BLaER1 treated with 17β-estradiol and CSF1 and Interleukin-3, amounts not matched to agents 10 nM and 100 nM (cell line): ENCODE measurements at regions not wholly inside any gene's neighbourhood (a gene's known extent, or its start where the extent isn't known, plus 50 kb on each side); places are given as distances from the start of the nearest gene placed in this dataset.

ENCODE experiments used
- H3K27ac ChIP-seq, 11 experiments: shearing (Covaris generic); formaldehyde crosslinking; 2 replicates each; pipeline ENCODE4 v1.8.1; 2022
- H3K27me3 ChIP-seq, 11 experiments: shearing (Covaris generic); formaldehyde crosslinking; 2 replicates each; pipeline ENCODE4 v1.8.1; 2022
- H3K36me3 ChIP-seq, 11 experiments: shearing (Covaris generic); formaldehyde crosslinking; 2 replicates each; pipeline ENCODE4 v1.8.1; 2022
- H3K4me1 ChIP-seq, 10 experiments: shearing (Covaris generic); formaldehyde crosslinking; 2 replicates each; pipeline ENCODE4 v1.8.1; 2022
- H3K4me2 ChIP-seq, 11 experiments: shearing (Covaris generic); formaldehyde crosslinking; 2 replicates each; pipeline ENCODE4 v1.8.1; 2022
- H3K4me3 ChIP-seq, 10 experiments: shearing (Covaris generic); formaldehyde crosslinking; 2 replicates each; pipeline ENCODE4 v1.8.1; 2022
- H3K9ac ChIP-seq, 11 experiments: shearing (Covaris generic); formaldehyde crosslinking; 2 replicates each; pipeline ENCODE4 v1.8.1; 2022
- H3K9me3 ChIP-seq, 11 experiments: shearing (Covaris generic); formaldehyde crosslinking; replicated peaks in 1 of 11; 2 replicates each; pipeline ENCODE4 v1.8.1; 2022
- H4K20me1 ChIP-seq, 11 experiments: shearing (Covaris generic); formaldehyde crosslinking; 2 replicates each; pipeline ENCODE4 v1.8.1; 2022
- Cebpa-rat ChIP-seq, 11 experiments: shearing (Covaris generic); IDR thresholded peaks; 2 replicates each; pipeline ENCODE4 v1.8.1; 2022

- H3K4me3 ChIP-seq, result no peak overlapping the region; a peak in 1 of 20 replicates
- H3K4me1 ChIP-seq, result peaks cover 0 to 4% (median 0%) of the 10 kb centered on the region in 10 experiments; a peak in 2 of 20 replicates
- no peaks in the 10 kb centered on the region for H3K36me3 ChIP-seq
- peaks cover 0 to 9% (median 5%) of the 10 kb centered on the region in 11 experiments; a peak in 5 of 22 replicates for H3K9me3 ChIP-seq
- no peak overlapping the region for H3K9ac ChIP-seq
- no peaks in the 10 kb centered on the region for H3K27me3 ChIP-seq
- H3K27ac ChIP-seq, result no peak overlapping the region
- H3K4me2 ChIP-seq, result no peak overlapping the region
- no peaks in the 10 kb centered on the region for H4K20me1 ChIP-seq
- no peak for TF ChIP-seq Cebpa-rat (IDR thresholded peaks at IDR 0.05)
Observed at GRCh38 chr12:124120739-124121138, 147.7 kb downstream of the ZNF664 start.

GRCh38 chr12:124122722-124123121, 149.7 kb downstream of the ZNF664 start:
- Histone ChIP-seq H3K4me3 (no peak overlapping the region), H3K27ac (no peak overlapping the region), H3K9ac (no peak overlapping the region), H4K20me1 (no peaks in the 10 kb centered on the region), H3K9me3 (peaks cover 0 to 9% (median 5%) of the 10 kb centered on the region in 11 experiments; a peak in 5 of 22 replicates), H3K4me2 (no peak overlapping the region), H3K27me3 (no peaks in the 10 kb centered on the region), H3K36me3 (no peaks in the 10 kb centered on the region), H3K4me1 (peaks cover 0 to 4% (median 0%) of the 10 kb centered on the region in 10 experiments; a peak in 2 of 20 replicates)
- TF ChIP-seq Cebpa-rat (IDR thresholded peaks at IDR 0.05), result no peak

DNA sequence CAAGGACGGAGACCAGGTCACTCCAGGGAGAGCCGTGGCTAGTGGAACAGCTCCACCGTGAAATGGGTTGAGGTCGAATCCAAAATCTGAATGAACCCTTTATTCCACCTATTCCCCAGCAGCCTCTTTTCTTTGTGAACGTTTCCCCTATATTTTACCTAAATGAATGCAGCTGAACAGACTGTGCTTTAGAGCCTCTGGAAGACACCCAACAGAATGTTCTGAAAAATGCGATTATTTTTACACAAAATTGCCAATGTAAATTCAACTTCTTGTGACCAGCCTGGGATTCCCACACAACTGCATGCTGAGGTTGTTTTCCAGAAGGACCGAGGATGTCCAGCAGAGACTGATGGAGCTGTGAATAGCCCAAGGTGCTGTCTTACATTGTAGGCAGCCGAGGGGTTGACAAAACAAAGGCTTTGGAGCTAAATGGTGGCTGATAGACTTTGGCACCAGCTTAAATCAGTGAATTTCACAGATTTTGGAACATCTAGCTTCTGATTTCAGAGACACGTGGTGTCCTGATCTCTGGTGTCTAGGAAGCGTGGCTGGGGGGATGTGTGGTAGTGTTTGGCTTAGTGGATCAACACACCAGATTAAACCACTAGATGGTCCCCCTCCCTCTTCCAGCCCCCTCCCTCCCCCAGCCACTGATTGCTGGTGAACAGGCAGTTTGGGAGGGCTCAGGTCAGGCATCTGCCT, 150.4 kb downstream of the ZNF664 start:
- peaks cover 0 to 9% (median 5%) of the 10 kb centered on the region in 11 experiments; a peak in 5 of 22 replicates for H3K9me3 ChIP-seq
- no peaks in the 10 kb centered on the region for H3K36me3 ChIP-seq
- H3K4me2 ChIP-seq, result no peak overlapping the region
- no peak overlapping the region for H3K27ac ChIP-seq
- H3K4me3 ChIP-seq, result no peak overlapping the region
- no peaks in the 10 kb centered on the region for H3K27me3 ChIP-seq
- H4K20me1 ChIP-seq, result no peaks in the 10 kb centered on the region
- peaks cover 0 to 4% (median 0%) of the 10 kb centered on the region in 10 experiments; a peak in 2 of 20 replicates for H3K4me1 ChIP-seq
- no peak for TF ChIP-seq Cebpa-rat (IDR thresholded peaks at IDR 0.05)
- H3K9ac ChIP-seq, result no peak overlapping the region

GRCh38 chr12:124125203-124125871, 152.3 kb downstream of the ZNF664 start:
- no peak for TF ChIP-seq Cebpa-rat (IDR thresholded peaks at IDR 0.05)
- no peaks in the 10 kb centered on the region for H3K4me1 ChIP-seq
- H4K20me1 ChIP-seq, result no peaks in the 10 kb centered on the region
- no peak overlapping the region for H3K9ac ChIP-seq
- no peaks in the 10 kb centered on the region for H3K27me3 ChIP-seq
- no peaks in the 10 kb centered on the region for H3K9me3 ChIP-seq
- no peak overlapping the region for H3K4me3 ChIP-seq
- H3K4me2 ChIP-seq, result no peak overlapping the region
- no peak overlapping the region for H3K27ac ChIP-seq
- H3K36me3 ChIP-seq, result no peaks in the 10 kb centered on the region

GRCh38 chr12:124126950-124127655, 154.1 kb downstream of the ZNF664 start:
- Histone ChIP-seq H4K20me1 (no peaks in the 10 kb centered on the region), H3K27me3 (no peaks in the 10 kb centered on the region), H3K4me1 (no peaks in the 10 kb centered on the region), H3K4me3 (no peak overlapping the region), H3K9me3 (no peaks in the 10 kb centered on the region), H3K4me2 (no peak overlapping the region), H3K27ac (no peak overlapping the region), H3K36me3 (no peaks in the 10 kb centered on the region), H3K9ac (no peak overlapping the region)
- no peak for TF ChIP-seq Cebpa-rat (IDR thresholded peaks at IDR 0.05)

GRCh38 chr12:124129132-124129531, 156.1 kb downstream of the ZNF664 start:
- Histone ChIP-seq H4K20me1 (no peaks in the 10 kb centered on the region), H3K27me3 (no peaks in the 10 kb centered on the region), H3K4me2 (no peak overlapping the region), H3K9ac (no peak overlapping the region), H3K36me3 (no peaks in the 10 kb centered on the region), H3K4me3 (no peak overlapping the region), H3K27ac (no peak overlapping the region), H3K9me3 (peaks cover 0 to 5% (median 0%) of the 10 kb centered on the region in 11 experiments; a peak in 1 of 22 replicates), H3K4me1 (no peaks in the 10 kb centered on the region)
- no peak for TF ChIP-seq Cebpa-rat (IDR thresholded peaks at IDR 0.05)

DNA sequence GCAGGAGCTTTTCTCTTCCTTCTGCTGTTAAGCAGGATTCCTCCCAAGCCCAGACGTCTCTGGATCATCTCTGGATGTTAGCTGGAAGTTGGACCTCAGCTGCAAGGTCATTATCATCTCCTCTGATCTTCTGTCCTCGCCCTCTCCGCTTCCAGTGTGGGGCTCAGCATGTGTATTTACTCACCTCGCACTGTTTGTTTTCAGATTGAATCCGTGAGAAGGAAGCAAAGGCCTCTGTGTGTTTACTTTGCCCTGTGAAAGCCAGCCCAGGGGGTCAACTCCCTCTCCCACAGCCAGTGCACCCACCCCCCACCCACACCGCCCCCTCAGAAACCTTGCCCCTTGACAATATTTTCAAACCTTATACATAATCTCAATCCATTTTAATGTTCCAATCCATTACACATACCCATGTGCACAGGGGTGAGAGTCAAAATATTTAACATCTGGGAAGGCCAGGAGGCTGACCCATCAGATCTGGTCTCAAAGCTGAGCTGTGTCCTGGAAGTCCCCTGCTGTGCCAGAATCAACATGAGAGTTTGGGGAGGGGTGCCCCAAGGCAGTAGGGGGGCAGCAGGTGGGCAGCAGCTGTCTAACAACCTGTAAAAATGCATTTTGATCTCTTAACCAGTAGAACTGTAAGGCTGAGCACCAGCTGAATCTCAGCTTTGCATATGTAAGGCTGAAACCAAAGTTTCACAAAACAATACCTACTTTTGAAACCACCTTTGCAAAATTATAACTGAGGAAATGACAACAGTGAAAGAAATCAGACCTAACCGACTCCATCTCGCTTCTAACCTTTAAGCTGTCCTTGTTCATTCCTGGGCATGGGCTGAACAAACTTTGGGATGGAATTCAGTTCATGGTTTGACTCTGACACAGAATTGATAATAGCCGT, 157.9 kb downstream of the ZNF664 start:
- TF ChIP-seq Cebpa-rat (IDR thresholded peaks at IDR 0.05), result no peak
- peaks cover 0 to 5% (median 0%) of the 10 kb centered on the region in 11 experiments; a peak in 1 of 22 replicates for H3K9me3 ChIP-seq
- H3K27ac ChIP-seq, result no peak overlapping the region
- no peak overlapping the region for H3K9ac ChIP-seq
- no peaks in the 10 kb centered on the region for H3K36me3 ChIP-seq
- H3K27me3 ChIP-seq, result no peaks in the 10 kb centered on the region
- H3K4me3 ChIP-seq, result no peak overlapping the region
- H3K4me1 ChIP-seq, result no peaks in the 10 kb centered on the region
- no peak overlapping the region for H3K4me2 ChIP-seq
- no peaks in the 10 kb centered on the region for H4K20me1 ChIP-seq

DNA sequence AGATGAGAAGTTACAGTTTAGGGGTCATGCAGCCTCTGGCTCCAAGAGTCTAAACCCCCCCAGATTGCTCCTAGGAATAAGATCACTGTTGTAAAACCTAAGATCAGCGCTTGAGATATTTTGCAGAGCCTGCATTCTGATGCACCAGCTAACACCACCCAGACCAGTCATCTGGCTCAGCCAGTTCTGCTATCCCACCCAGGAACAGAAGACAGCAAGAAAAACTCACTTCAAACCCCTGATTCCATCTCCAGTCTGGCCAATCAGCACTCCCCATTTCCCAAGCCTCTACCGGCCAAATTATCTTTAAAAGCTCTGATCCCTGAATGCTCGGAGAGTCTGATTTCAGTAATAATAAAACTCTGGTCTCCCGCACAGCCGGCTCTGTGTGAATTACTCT, 158.6 kb downstream of the ZNF664 start:
- peaks cover 0 to 5% (median under 1%) of the 10 kb centered on the region in 11 experiments; a peak in 9 of 22 replicates for H3K9me3 ChIP-seq
- no peak for TF ChIP-seq Cebpa-rat (IDR thresholded peaks at IDR 0.05)
- H3K4me3 ChIP-seq, result no peak overlapping the region
- no peak overlapping the region for H3K4me2 ChIP-seq
- no peaks in the 10 kb centered on the region for H3K27me3 ChIP-seq
- no peaks in the 10 kb centered on the region for H3K4me1 ChIP-seq
- H3K36me3 ChIP-seq, result no peaks in the 10 kb centered on the region
- H4K20me1 ChIP-seq, result no peaks in the 10 kb centered on the region
- H3K27ac ChIP-seq, result no peak overlapping the region
- no peak overlapping the region for H3K9ac ChIP-seq
